Body of pancreas (tissue), 4 donors: ENCODE measurements at regions not wholly inside any gene's neighbourhood (a gene's known extent, or its start where the extent isn't known, plus 50 kb on each side); places are given as distances from the start of the nearest gene placed in this dataset.

Experiments used
- CTCF ChIP-seq, 7 experiments: fragments of 450-650 bp in 4 of 7; fragments of 200-600 bp in 3 of 7; sonication (generic) in 3 of 7; IDR thresholded peaks; one replicate each; pipeline ENCODE4 v1.5.1; 2016 to 2019; ENCODE audit warnings: antibody characterized with exemption in 7 of 7
- POLR2A ChIP-seq, 3 donors: fragments of 450-650 bp; IDR thresholded peaks; one replicate each; pipeline ENCODE4 v1.6.1; 2016; ENCODE audit warnings: antibody characterized with exemption in 3 of 3, mild to moderate bottlenecking in 2 of 3

GRCh38 chr9:121577166-121577565 lies 74.3 kb upstream of the DAB2IP start:
- TF ChIP-seq CTCF (IDR thresholded peaks at IDR 0.05) (no peak), POLR2A (IDR thresholded peaks at IDR 0.05) (no peak)
